Lung (tissue), 11 donors: ENCODE measurements at regions not wholly inside any gene's neighbourhood (a gene's known extent, or its start where the extent isn't known, plus 50 kb on each side); places are given as distances from the start of the nearest gene placed in this dataset.

Source experiments
- ATAC-seq: fragments of 200-7000 bp; cut with Tn5 transposase; one replicate; pipeline ENCODE4 v1.9.1; 2020; ENCODE audit warnings: moderate number of reproducible peaks; ENCODE audit not compliant: insufficient read depth, low FRiP score
- DNase-seq, 3 donors: peaks; one replicate each; pipeline ENCODE4 v3.0.0-alpha.2; 2013 to 2017
- H3K27ac ChIP-seq, 2 donors: one replicate each; pipeline ENCODE4 v1.5.1; 2013; ENCODE audit warnings: mild to moderate bottlenecking in 2 of 2, moderate library complexity in 2 of 2, control low read depth in 1 of 2, inconsistent platforms in 1 of 2, low read depth in 1 of 2, low read length in 1 of 2
- H3K27me3 ChIP-seq, 3 donors: one replicate each; pipeline ENCODE4 v1.5.1; 2013; ENCODE audit warnings: low read length in 2 of 3; ENCODE audit not compliant: control insufficient read depth in 3 of 3, insufficient read depth in 3 of 3
- H3K36me3 ChIP-seq, 4 donors: one replicate each; pipeline ENCODE4 v1.5.1; 2013; ENCODE audit warnings: low read length in 4 of 4, mild to moderate bottlenecking in 1 of 4, moderate library complexity in 1 of 4; ENCODE audit not compliant: control insufficient read depth in 4 of 4, insufficient read depth in 4 of 4
- H3K4me1 ChIP-seq, 5 donors: one replicate each; pipeline ENCODE4 v1.5.1; 2013; ENCODE audit warnings: low read length in 5 of 5, mild to moderate bottlenecking in 2 of 5, moderate library complexity in 1 of 5; ENCODE audit not compliant: control insufficient read depth in 5 of 5, insufficient read depth in 5 of 5
- H3K4me3 ChIP-seq: one replicate; pipeline ENCODE4 v1.5.1; 2013; ENCODE audit warnings: mild to moderate bottlenecking, control low read depth, moderate library complexity
- H3K9ac ChIP-seq, 2 donors: one replicate each; pipeline ENCODE4 v1.5.1; 2013; ENCODE audit warnings: low read length in 2 of 2, control low read depth in 1 of 2; ENCODE audit not compliant: insufficient read depth in 1 of 2
- H3K9me3 ChIP-seq, 4 donors: one replicate each; pipeline ENCODE4 v1.5.1; 2013; ENCODE audit warnings: low read length in 3 of 4, mild to moderate bottlenecking in 1 of 4, moderate library complexity in 1 of 4; ENCODE audit not compliant: control insufficient read depth in 4 of 4, insufficient read depth in 3 of 4
- CTCF ChIP-seq: IDR thresholded peaks from 2 replicates; pipeline ENCODE4 v1.5.1; 2012; ENCODE audit warnings: mild to moderate bottlenecking; ENCODE audit errors: control extremely low read depth, extremely low read depth
- WGBS, 2 donors: extraction: QIAGEN DNeasy Blood & Tissue Kit; methylation state at CpG; one replicate each; pipeline ENCODE4 v1.1.7; 2013; 5-methylcytosine and 5-hydroxymethylcytosine counted together
- donor health status: control.
- donor health status: control.
- donor health status: Bipolar disorder and iron deficiency.
- donor health status: healthy.
- donor health status: DM: yes; HTN: yes; CAD: no.

- H3K27me3 ChIP-seq = peaks cover 0 to 3% (median 0%) of the 10 kb centered on the region in 3 donors
These were observed 91.0 kb downstream of the MARCHF4 start for GRCh38 chr2:216281316-216281715.

GRCh38 chr2:216279459-216279858 lies 92.8 kb downstream of the MARCHF4 start:
- no peak for TF ChIP-seq CTCF
- H3K36me3 ChIP-seq = no peaks in the 10 kb centered on the region
- DNase-seq = peak in 2 of 3 donors; percentile 9 to 51
- no peak for ATAC-seq
- H3K9ac ChIP-seq = no peak overlapping the region
- no peak overlapping the region for H3K4me3 ChIP-seq
- peaks cover 0 to 3% (median 0%) of the 10 kb centered on the region in 3 donors for H3K27me3 ChIP-seq
- peaks cover 0 to 4% (median 1%) of the 10 kb centered on the region in 4 donors for H3K9me3 ChIP-seq
- WGBS, 2 donors = 77 to 90% methylated on average over 3 of the region's 3 CpGs
- no peak overlapping the region for H3K27ac ChIP-seq
- no peaks in the 10 kb centered on the region for H3K4me1 ChIP-seq

More at GRCh38 chr2:216281316-216281715, 91.0 kb downstream of the MARCHF4 start:
- no peaks in the 10 kb centered on the region for H3K36me3 ChIP-seq
- peaks cover 0 to 3% (median under 1%) of the 10 kb centered on the region in 4 donors for H3K9me3 ChIP-seq
- DNase-seq (no peak), ATAC-seq (no peak)
- no peak overlapping the region for H3K9ac ChIP-seq
- H3K27ac ChIP-seq = no peak overlapping the region
- no peaks in the 10 kb centered on the region for H3K4me1 ChIP-seq
- no peak overlapping the region for H3K4me3 ChIP-seq
- WGBS, 2 donors = 93 to 100% methylated on average over 1 of the region's 1 CpG
- no peak for TF ChIP-seq CTCF

DNA sequence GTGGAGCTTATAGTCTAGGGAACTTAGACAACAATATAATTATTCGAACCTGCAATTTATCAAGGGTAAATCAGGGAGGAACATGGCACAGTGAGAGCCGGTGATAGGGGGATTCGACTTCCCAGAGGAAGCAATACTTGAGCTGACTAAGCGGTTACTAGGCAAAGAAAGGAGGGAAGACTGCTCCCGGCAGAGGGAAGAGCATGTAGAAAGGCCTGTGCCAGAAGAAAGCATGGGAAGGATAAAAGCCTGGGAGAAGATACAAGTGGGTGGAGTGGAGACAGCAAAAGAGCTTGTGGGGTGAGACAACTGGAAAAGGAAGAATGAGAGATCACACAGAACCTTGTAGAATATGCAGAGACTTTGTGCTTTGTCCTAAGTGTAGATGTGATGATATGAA lies 93.3 kb downstream of the MARCHF4 start:
- Histone ChIP-seq H3K27me3 (peaks cover 0 to 3% (median 0%) of the 10 kb centered on the region in 3 donors), H3K9ac (no peak overlapping the region), H3K27ac (no peak overlapping the region), H3K4me3 (no peak overlapping the region), H3K9me3 (peaks cover 0 to 4% (median 1%) of the 10 kb centered on the region in 4 donors), H3K4me1 (no peaks in the 10 kb centered on the region), H3K36me3 (no peaks in the 10 kb centered on the region)
- ATAC-seq (no peak), DNase-seq (no peak)
- TF ChIP-seq CTCF = no peak
- WGBS, 2 donors = 74 to 81% methylated on average over 5 of the region's 5 CpGs

DNA sequence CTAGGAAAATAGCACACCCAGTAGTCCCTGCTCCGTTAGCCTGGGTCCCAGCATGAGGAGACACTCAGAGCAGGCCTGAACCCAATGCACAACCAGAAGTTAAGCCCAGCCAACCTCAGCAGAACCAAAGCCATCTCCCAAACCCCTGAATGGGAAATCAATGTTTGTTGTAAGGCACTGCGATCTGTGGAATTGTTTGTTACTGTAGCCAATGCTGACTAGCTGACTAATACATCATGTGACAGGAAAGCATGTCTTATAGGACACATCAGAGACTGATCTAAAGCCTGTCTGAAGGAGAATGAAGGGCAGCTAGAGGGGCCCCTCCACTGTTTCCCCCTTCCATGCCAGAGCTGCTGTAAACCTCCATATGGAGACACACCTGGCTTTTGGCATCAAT lies 96.4 kb downstream of the MARCHF4 start:
- no peaks in the 10 kb centered on the region for H3K36me3 ChIP-seq
- DNase-seq = no peak
- WGBS, 2 donors = 82 to 89% methylated on average over 2 of the region's 2 CpGs
- no peak for ATAC-seq
- H3K9me3 ChIP-seq = peaks cover 0 to 4% (median 1%) of the 10 kb centered on the region in 4 donors
- H3K27ac ChIP-seq = no peak overlapping the region
- no peaks in the 10 kb centered on the region for H3K4me1 ChIP-seq
- no peak overlapping the region for H3K9ac ChIP-seq
- no peaks in the 10 kb centered on the region for H3K27me3 ChIP-seq
- no peak for TF ChIP-seq CTCF
- no peak overlapping the region for H3K4me3 ChIP-seq
